Endothelial cell (in vitro differentiated cells): ENCODE measurements at regions not wholly inside any gene's neighbourhood (a gene's known extent, or its start where the extent isn't known, plus 50 kb on each side); places are given as distances from the start of the nearest gene placed in this dataset.

ENCODE experiments used
- DNase-seq: peaks from one replicate; pipeline ENCODE4 v3.0.0; 2021; ENCODE audit warnings: low spot score
- H3K27ac Mint-ChIP-seq: one replicate; pipeline ENCODE4 v1.8.0; 2021; ENCODE audit warnings: mixed read lengths, inconsistent platforms; ENCODE audit not compliant: unreplicated experiment
- H3K27me3 Mint-ChIP-seq: one replicate; pipeline ENCODE4 v1.8.0; 2021; ENCODE audit warnings: mild to moderate bottlenecking, moderate library complexity, mixed read lengths, inconsistent platforms; ENCODE audit not compliant: unreplicated experiment
- H3K36me3 Mint-ChIP-seq: one replicate; pipeline ENCODE4 v1.8.0; 2021; ENCODE audit warnings: mild to moderate bottlenecking, low read depth, mixed read lengths, inconsistent platforms; ENCODE audit not compliant: unreplicated experiment
- H3K4me1 Mint-ChIP-seq: one replicate; pipeline ENCODE4 v1.8.0; 2021; ENCODE audit warnings: mild to moderate bottlenecking, mixed read lengths, inconsistent platforms; ENCODE audit not compliant: unreplicated experiment
- H3K4me3 Mint-ChIP-seq: one replicate; pipeline ENCODE4 v1.8.0; 2021; ENCODE audit warnings: mild to moderate bottlenecking, mixed read lengths, inconsistent platforms; ENCODE audit not compliant: unreplicated experiment
- H3K9me3 Mint-ChIP-seq: one replicate; pipeline ENCODE4 v1.8.0; 2021; ENCODE audit warnings: mixed read lengths, inconsistent platforms; ENCODE audit not compliant: unreplicated experiment
- CTCF ChIP-seq: fragments of 200-600 bp; sonication (generic); IDR thresholded peaks from one replicate; pipeline ENCODE4 v1.5.0; 2021; ENCODE audit warnings: antibody characterized with exemption; ENCODE audit not compliant: unreplicated experiment

- no peak for TF ChIP-seq CTCF
- no peaks in the 10 kb centered on the region for H3K4me1 Mint-ChIP-seq
- no peak overlapping the region for H3K4me3 Mint-ChIP-seq
- H3K27ac Mint-ChIP-seq = no peak overlapping the region
- DNase-seq = no peak
- H3K27me3 Mint-ChIP-seq = peaks cover 2% of the 10 kb centered on the region
- H3K36me3 Mint-ChIP-seq = no peaks in the 10 kb centered on the region
- H3K9me3 Mint-ChIP-seq = no peaks in the 10 kb centered on the region
Observed at GRCh38 chr3:31057891-31058290, 163.4 kb upstream of the GADL1 start.

GRCh38 chr3:31064021-31064420 lies 169.6 kb upstream of the GADL1 start:
- Mint-ChIP-seq H3K27ac (no peak overlapping the region), H3K27me3 (no peaks in the 10 kb centered on the region), H3K9me3 (no peaks in the 10 kb centered on the region), H3K36me3 (no peaks in the 10 kb centered on the region), H3K4me3 (no peak overlapping the region), H3K4me1 (peaks cover 5% of the 10 kb centered on the region)
- DNase-seq = no peak
- no peak for TF ChIP-seq CTCF

- Mint-ChIP-seq H3K27me3 (no peaks in the 10 kb centered on the region), H3K9me3 (no peaks in the 10 kb centered on the region)
- no peak for TF ChIP-seq CTCF
Observed at GRCh38 chr3:31065765-31066164, 171.3 kb upstream of the GADL1 start.

GRCh38 chr3:31067004-31067403 lies 172.5 kb upstream of the GADL1 start:
- no peaks in the 10 kb centered on the region for H3K9me3 Mint-ChIP-seq
- H3K27ac Mint-ChIP-seq = no peak overlapping the region
- no peak for TF ChIP-seq CTCF
- no peaks in the 10 kb centered on the region for H3K27me3 Mint-ChIP-seq
- H3K36me3 Mint-ChIP-seq = no peaks in the 10 kb centered on the region
- no peak overlapping the region for H3K4me3 Mint-ChIP-seq
- no peak for DNase-seq
- peaks cover 5% of the 10 kb centered on the region for H3K4me1 Mint-ChIP-seq

More at GRCh38 chr3:31065765-31066164, 171.3 kb upstream of the GADL1 start:
- H3K4me3 Mint-ChIP-seq = no peak overlapping the region
- no peaks in the 10 kb centered on the region for H3K36me3 Mint-ChIP-seq
- no peak overlapping the region for H3K27ac Mint-ChIP-seq
- DNase-seq = no peak
- peaks cover 5% of the 10 kb centered on the region for H3K4me1 Mint-ChIP-seq

GRCh38 chr3:31075471-31075870 lies 181.0 kb upstream of the GADL1 start:
- Mint-ChIP-seq H3K4me3 (no peak overlapping the region), H3K9me3 (no peaks in the 10 kb centered on the region), H3K27ac (no peak overlapping the region), H3K27me3 (no peaks in the 10 kb centered on the region), H3K36me3 (no peaks in the 10 kb centered on the region), H3K4me1 (no peaks in the 10 kb centered on the region)
- no peak for TF ChIP-seq CTCF
- no peak for DNase-seq
